Transverse colon (tissue), 4 donors: ENCODE measurements at regions not wholly inside any gene's neighbourhood (a gene's known extent, or its start where the extent isn't known, plus 50 kb on each side); places are given as distances from the start of the nearest gene placed in this dataset.

Experiments used
- DNase-seq: peaks from one replicate; pipeline ENCODE4 v3.0.0-alpha.2; 2019
- H3K27ac ChIP-seq, 4 donors: fragments of 200-600 bp; sonication (generic); 2 replicates each; pipeline ENCODE4 v1.5.1; 2016 to 2018; ENCODE audit warnings: inconsistent platforms in 4 of 4
- H3K27me3 ChIP-seq: fragments of 200-600 bp; sonication (generic); 2 replicates; pipeline ENCODE4 v1.5.1; 2017; ENCODE audit warnings: inconsistent platforms
- H3K36me3 ChIP-seq, 4 donors: fragments of 200-600 bp; sonication (generic); 2 replicates each; pipeline ENCODE4 v1.5.1; 2017 to 2019; ENCODE audit warnings: inconsistent platforms in 4 of 4
- H3K4me1 ChIP-seq, 4 donors: fragments of 200-600 bp; sonication (generic); 2 replicates each; pipeline ENCODE4 v1.5.1; 2017 to 2020; ENCODE audit warnings: inconsistent platforms in 4 of 4
- H3K4me3 ChIP-seq, 4 donors: fragments of 200-600 bp; sonication (generic); 1 replicate in 1 of 4; 2 replicates in 3 of 4; pipeline versions ENCODE4 v1.5.1 to v1.6.1; 2017 to 2019; ENCODE audit warnings: inconsistent platforms in 4 of 4
- H3K9me3 ChIP-seq, 2 donors: fragments of 200-600 bp; sonication (generic); 2 replicates each; pipeline ENCODE4 v1.5.1; 2017 to 2019; ENCODE audit warnings: inconsistent platforms in 2 of 2
- EP300 ChIP-seq: sonication (generic); formaldehyde crosslinking; IDR thresholded peaks from one replicate; pipeline ENCODE4 v1.6.1; 2017; ENCODE audit warnings: antibody characterized with exemption, low read depth
- POLR2A ChIP-seq: fragments of 450-650 bp; IDR thresholded peaks from one replicate; pipeline ENCODE4 v1.6.1; 2016; ENCODE audit warnings: antibody characterized with exemption, mild to moderate bottlenecking, moderate library complexity
- POLR2AphosphoS5 ChIP-seq, 3 donors: sonication (generic); formaldehyde crosslinking; IDR thresholded peaks; one replicate each; pipeline ENCODE4 v1.6.1; 2016; ENCODE audit warnings: antibody characterized with exemption in 3 of 3
- WGBS, 2 donors: methylation state at CpG; one replicate each; pipeline ENCODE4 v1.1.5; 2018; ENCODE audit warnings: low coverage in 1 of 2; 5-methylcytosine and 5-hydroxymethylcytosine counted together
- in situ Hi-C, 4 donors: fragments of 200-750 bp; cut with MboI; loops; one replicate each; pipeline versions ENCODE4 v1.15.0 to v1.15.1; 2017; ENCODE audit warnings: low sequenced_read_pairs in 3 of 4, low pct_ligation_motif_present in 1 of 4, low pct_unique_long_range_greater_than_20kb in 1 of 4
- intact Hi-C: fragments of 100-400 bp; cut with DNase I; formaldehyde crosslinking; loops from one replicate; pipeline ENCODE4 v1.15.1; 2023; ENCODE audit warnings: low total_unique reads
- TF ChIP-seq, protein P1 (sequence below), 5 experiments: fragments of 200-600 bp in 3 of 5; fragments of 450-650 bp in 2 of 5; sonication (generic) in 3 of 5; IDR thresholded peaks; 1 replicate in 2 of 5; 2 replicates in 3 of 5; pipeline ENCODE4 v1.5.1; 2016 to 2017; ENCODE audit warnings: antibody characterized with exemption in 5 of 5, inconsistent platforms in 3 of 5, mild to moderate bottlenecking in 2 of 5, moderate library complexity in 1 of 5

DNA sequence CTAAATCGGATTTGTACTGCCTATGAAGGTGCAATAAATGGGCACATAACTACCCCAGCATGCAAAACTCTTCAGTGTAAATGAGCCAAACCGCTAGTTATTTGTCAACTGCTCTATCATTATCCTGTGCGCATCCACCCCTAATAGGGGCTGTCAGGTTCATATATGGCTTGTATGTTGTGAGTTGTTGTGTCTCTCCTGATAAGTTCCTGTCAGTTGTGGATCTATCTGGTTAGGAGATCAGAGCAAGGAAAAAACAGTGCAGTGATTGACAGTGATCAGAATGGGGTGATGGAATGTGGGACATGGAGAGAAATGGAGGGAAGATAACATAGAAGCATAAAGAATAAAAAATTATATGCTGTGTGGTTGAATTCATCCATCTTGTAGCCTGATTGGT is 686.9 kb upstream of the ID4 start:
- DNase-seq: no peak
- Histone ChIP-seq H3K4me1 (no peaks in the 10 kb centered on the region), H3K4me3 (no peak overlapping the region), H3K27me3 (no peaks in the 10 kb centered on the region), H3K9me3 (no peaks in the 10 kb centered on the region), H3K36me3 (no peaks in the 10 kb centered on the region), H3K27ac (no peak overlapping the region)
- in situ Hi-C loops (no loop called here), intact Hi-C loops (no loop called here)
- TF ChIP-seq, protein P1, sequence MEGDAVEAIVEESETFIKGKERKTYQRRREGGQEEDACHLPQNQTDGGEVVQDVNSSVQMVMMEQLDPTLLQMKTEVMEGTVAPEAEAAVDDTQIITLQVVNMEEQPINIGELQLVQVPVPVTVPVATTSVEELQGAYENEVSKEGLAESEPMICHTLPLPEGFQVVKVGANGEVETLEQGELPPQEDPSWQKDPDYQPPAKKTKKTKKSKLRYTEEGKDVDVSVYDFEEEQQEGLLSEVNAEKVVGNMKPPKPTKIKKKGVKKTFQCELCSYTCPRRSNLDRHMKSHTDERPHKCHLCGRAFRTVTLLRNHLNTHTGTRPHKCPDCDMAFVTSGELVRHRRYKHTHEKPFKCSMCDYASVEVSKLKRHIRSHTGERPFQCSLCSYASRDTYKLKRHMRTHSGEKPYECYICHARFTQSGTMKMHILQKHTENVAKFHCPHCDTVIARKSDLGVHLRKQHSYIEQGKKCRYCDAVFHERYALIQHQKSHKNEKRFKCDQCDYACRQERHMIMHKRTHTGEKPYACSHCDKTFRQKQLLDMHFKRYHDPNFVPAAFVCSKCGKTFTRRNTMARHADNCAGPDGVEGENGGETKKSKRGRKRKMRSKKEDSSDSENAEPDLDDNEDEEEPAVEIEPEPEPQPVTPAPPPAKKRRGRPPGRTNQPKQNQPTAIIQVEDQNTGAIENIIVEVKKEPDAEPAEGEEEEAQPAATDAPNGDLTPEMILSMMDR (IDR thresholded peaks at IDR 0.05): no peak
- TF ChIP-seq EP300 (no peak), POLR2A (no peak), POLR2AphosphoS5 (IDR thresholded peaks at IDR 0.05) (no peak)
- WGBS, 2 donors: 25 to 62% methylated on average over 1 to 3 of the region's 3 CpGs

DNA sequence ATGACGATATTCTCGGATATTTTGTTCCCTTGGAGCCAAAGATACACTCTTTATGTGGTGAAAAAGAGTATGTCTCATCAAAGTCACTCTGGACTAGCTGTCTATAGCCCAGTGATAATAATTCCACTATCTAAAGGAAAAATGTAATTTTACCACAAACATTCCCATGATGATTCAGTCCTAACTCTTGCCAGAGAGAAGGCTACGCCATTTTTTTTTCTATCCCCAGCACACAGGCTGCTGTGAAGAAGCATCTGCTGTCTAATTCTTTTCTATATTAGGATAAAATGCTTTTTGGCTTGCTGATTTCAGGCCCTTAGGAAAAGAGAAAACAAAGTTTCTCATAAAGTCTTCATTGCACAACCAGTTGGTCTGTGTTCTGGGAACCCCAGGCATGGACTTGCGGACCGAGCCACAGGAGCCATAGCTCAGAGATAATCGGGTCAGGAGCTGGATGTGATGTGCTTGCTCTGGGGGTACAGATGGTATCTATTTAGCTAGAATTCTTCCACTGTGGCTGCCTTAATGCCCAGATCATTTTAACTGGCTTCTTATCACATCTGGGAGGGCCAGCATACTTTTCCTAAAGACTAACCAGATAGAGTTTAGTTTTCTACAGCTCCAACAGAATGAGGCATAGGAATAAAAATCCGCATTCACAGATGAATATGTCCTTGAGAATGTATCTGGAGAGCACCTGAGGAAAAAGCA is 683.7 kb upstream of the ID4 start:
- WGBS, 2 donors: 70 to 75% methylated on average over 5 to 7 of the region's 7 CpGs
- no peak for DNase-seq
- Histone ChIP-seq H3K27me3 (no peaks in the 10 kb centered on the region), H3K4me1 (no peaks in the 10 kb centered on the region), H3K9me3 (no peaks in the 10 kb centered on the region), H3K27ac (peak overlapping the region; percentile 29 to 45 (median 40)), H3K4me3 (no peak overlapping the region), H3K36me3 (no peaks in the 10 kb centered on the region)
- intact Hi-C loops: no loop called here
- in situ Hi-C loops: no loop called here
- no peak for TF ChIP-seq POLR2AphosphoS5 (IDR thresholded peaks at IDR 0.05)
- no peak for TF ChIP-seq POLR2A
- TF ChIP-seq, protein P1 (IDR thresholded peaks at IDR 0.05): no peak
- TF ChIP-seq EP300: no peak

DNA sequence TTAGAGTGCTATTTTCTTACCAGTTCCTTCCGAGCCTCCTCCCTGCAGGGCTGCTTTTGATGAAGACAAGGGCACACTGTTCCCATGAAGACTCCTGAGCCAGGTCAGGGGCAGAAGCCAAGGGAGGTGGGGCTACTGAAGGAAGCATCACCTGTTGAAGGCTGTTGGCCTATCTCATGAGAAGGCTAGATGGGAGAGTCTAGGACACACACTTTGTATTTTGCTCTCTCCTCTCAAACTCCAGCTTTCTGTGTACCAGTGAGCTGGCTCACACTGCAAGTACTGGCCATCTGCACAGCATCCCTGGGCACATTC is 683.2 kb upstream of the ID4 start:
- no peaks in the 10 kb centered on the region for H3K9me3 ChIP-seq
- DNase-seq: no peak
- H3K36me3 ChIP-seq: no peaks in the 10 kb centered on the region
- H3K4me1 ChIP-seq: no peaks in the 10 kb centered on the region
- intact Hi-C loops: no loop called here
- in situ Hi-C loops: no loop called here
- TF ChIP-seq, protein P1 (IDR thresholded peaks at IDR 0.05): no peak
- TF ChIP-seq POLR2AphosphoS5 (IDR thresholded peaks at IDR 0.05) (no peak), EP300 (no peak), POLR2A (no peak)
- H3K4me3 ChIP-seq: no peak overlapping the region
- WGBS, 2 donors: 71 to 100% methylated on average over 1 of the region's 1 CpG
- H3K27ac ChIP-seq: peak overlapping the region; percentile 5 to 45 (median 40)
- no peaks in the 10 kb centered on the region for H3K27me3 ChIP-seq

- Histone ChIP-seq H3K4me1 (no peaks in the 10 kb centered on the region), H3K27ac (no peak overlapping the region), H3K9me3 (no peaks in the 10 kb centered on the region), H3K36me3 (no peaks in the 10 kb centered on the region), H3K4me3 (no peak overlapping the region), H3K27me3 (no peaks in the 10 kb centered on the region)
- intact Hi-C loops: no loop called here
- TF ChIP-seq POLR2A (no peak), POLR2AphosphoS5 (IDR thresholded peaks at IDR 0.05) (no peak), EP300 (no peak)
- TF ChIP-seq, protein P1 (IDR thresholded peaks at IDR 0.05): no peak
- 77 to 81% methylated on average over 2 of the region's 2 CpGs for WGBS, 2 donors
- DNase-seq: no peak
- in situ Hi-C loops: no loop called here
Measured at GRCh38 chr6:19156443-19156842, 680.7 kb upstream of the ID4 start.
